ENCODE measurements at regions not wholly inside any gene's neighbourhood (a gene's known extent, or its start where the extent isn't known, plus 50 kb on each side); places are given as distances from the start of the nearest gene placed in this dataset.

DNA sequence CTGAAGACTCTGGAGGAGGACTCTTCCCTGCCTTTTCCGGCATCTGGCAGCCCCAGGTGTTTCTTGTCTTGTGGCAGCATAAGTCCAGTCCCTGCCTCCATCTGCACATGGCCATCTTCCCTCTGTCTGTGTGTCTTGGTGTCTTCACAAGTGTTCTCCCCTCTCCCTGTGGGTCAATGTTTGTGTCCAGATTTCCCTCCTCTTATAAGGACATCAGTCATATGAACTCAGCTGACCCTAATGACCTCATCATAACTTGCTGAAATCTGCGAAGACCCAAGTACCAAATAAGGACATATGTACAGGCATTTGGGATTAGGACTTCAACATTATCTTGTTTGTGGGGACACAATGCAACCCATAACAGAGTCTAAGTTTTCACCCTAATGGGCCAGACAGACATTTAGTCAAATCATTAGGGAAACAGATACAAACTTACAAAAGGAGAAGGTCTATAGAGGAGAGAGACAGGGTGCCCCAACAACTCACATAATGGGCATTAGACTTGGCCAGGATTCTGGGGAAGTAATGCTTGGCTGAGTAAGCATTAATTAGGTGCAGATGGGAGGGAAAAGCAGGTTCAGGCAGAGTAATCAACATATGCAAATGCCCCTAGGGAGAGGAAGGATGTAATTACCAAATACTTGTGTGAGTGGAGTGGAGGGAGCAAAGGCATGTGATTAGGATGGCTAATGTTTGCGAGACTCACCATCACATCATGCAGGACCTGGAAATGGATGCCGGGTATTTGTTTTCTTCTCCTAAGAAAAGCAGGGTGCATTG is 372.8 kb upstream of the TBL1XR1 start:
- TF ChIP-seq, protein P1, sequence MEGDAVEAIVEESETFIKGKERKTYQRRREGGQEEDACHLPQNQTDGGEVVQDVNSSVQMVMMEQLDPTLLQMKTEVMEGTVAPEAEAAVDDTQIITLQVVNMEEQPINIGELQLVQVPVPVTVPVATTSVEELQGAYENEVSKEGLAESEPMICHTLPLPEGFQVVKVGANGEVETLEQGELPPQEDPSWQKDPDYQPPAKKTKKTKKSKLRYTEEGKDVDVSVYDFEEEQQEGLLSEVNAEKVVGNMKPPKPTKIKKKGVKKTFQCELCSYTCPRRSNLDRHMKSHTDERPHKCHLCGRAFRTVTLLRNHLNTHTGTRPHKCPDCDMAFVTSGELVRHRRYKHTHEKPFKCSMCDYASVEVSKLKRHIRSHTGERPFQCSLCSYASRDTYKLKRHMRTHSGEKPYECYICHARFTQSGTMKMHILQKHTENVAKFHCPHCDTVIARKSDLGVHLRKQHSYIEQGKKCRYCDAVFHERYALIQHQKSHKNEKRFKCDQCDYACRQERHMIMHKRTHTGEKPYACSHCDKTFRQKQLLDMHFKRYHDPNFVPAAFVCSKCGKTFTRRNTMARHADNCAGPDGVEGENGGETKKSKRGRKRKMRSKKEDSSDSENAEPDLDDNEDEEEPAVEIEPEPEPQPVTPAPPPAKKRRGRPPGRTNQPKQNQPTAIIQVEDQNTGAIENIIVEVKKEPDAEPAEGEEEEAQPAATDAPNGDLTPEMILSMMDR (conservative IDR thresholded peaks at IDR 0.05 in 1 of 2, IDR thresholded peaks at IDR 0.05 in 1 of 2; ENCODE audit: extremely low read depth in 1 of 2, insufficient read depth in 1 of 2, low read depth in 1 of 2, low read length in 2 of 2), result no peak
- TF ChIP-seq EZH2 (IDR thresholded peaks at IDR 0.05; ENCODE audit: borderline replicate concordance, low read length), result no peak

All from mammary epithelial cell (primary cell).